Upper lobe of left lung (tissue), 4 donors: ENCODE measurements at regions not wholly inside any gene's neighbourhood (a gene's known extent, or its start where the extent isn't known, plus 50 kb on each side); places are given as distances from the start of the nearest gene placed in this dataset.

Experiments used
- EP300 ChIP-seq, 4 donors: sonication (generic); formaldehyde crosslinking; IDR thresholded peaks; one replicate each; pipeline ENCODE4 v1.5.1; 2017; ENCODE audit warnings: antibody characterized with exemption in 4 of 4, control low read depth in 2 of 4
- POLR2A ChIP-seq, 4 donors: fragments of 450-650 bp; IDR thresholded peaks; one replicate each; pipeline ENCODE4 v1.5.1; 2016 to 2017; ENCODE audit warnings: antibody characterized with exemption in 4 of 4, mild to moderate bottlenecking in 2 of 4
- TF ChIP-seq, protein P1 (sequence below), 6 experiments: fragments of 450-650 bp in 4 of 6; fragments of 200-600 bp in 2 of 6; sonication (generic) in 2 of 6; IDR thresholded peaks; one replicate each; pipeline ENCODE4 v1.5.1; 2016 to 2019; ENCODE audit warnings: antibody characterized with exemption in 6 of 6

DNA sequence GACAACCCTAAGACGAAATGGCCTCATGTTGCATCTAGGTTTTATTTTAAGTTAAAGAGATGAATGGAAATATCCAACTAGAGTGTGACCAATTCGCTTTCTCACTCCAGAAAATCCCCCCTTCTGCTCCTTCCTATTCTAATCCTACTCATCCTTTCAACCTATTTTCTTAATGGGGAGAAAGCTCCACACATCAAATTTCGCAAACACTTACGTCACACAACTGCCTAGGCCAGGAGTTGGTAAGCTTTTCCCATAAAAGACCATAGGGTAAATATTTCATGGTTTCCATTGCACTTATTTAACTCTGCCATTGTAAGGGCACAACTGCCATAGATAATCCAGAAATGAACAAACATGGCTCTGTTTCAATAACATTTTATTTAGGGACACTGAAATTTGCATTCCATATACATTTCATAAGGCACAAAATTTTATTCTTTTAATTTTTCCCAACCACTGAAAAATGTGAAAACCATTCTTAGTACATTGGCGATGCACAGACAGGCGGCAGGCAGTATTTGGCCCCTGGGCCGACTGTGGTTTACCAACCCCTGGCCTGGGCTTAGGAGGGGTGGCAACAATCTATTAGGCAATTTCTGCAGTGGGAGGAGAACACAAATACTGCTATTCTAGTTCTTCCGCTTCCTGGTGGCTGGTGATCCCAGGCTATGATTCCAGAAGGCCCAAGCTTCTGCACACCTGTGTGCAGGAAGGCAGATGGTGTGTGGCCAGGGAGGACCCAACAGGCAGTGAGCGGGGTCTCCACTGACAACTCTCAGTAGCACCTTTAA is 67.2 kb upstream of the FOXN3 start:
- TF ChIP-seq, protein P1, sequence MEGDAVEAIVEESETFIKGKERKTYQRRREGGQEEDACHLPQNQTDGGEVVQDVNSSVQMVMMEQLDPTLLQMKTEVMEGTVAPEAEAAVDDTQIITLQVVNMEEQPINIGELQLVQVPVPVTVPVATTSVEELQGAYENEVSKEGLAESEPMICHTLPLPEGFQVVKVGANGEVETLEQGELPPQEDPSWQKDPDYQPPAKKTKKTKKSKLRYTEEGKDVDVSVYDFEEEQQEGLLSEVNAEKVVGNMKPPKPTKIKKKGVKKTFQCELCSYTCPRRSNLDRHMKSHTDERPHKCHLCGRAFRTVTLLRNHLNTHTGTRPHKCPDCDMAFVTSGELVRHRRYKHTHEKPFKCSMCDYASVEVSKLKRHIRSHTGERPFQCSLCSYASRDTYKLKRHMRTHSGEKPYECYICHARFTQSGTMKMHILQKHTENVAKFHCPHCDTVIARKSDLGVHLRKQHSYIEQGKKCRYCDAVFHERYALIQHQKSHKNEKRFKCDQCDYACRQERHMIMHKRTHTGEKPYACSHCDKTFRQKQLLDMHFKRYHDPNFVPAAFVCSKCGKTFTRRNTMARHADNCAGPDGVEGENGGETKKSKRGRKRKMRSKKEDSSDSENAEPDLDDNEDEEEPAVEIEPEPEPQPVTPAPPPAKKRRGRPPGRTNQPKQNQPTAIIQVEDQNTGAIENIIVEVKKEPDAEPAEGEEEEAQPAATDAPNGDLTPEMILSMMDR (IDR thresholded peaks at IDR 0.05) = no peak
- no peak for TF ChIP-seq POLR2A (IDR thresholded peaks at IDR 0.05)
- no peak for TF ChIP-seq EP300 (IDR thresholded peaks at IDR 0.05)
